IPS DF 6.9 (cell line): ENCODE measurements at regions not wholly inside any gene's neighbourhood (a gene's known extent, or its start where the extent isn't known, plus 50 kb on each side); places are given as distances from the start of the nearest gene placed in this dataset.
A peak's percentile ranks its signal among the peaks of the same experiment; 100 is the strongest.
"Not testable (repeated sequence)": the region's sequence is repeated elsewhere in the genome, so short reads cannot be mapped to it uniquely, and the experiment has no call there.

Source experiments
- DNase-seq: peaks from one replicate; pipeline ENCODE4 v3.0.0-alpha.2; 2013; ENCODE audit warnings: low read depth, low spot score
- H3K27ac ChIP-seq: one replicate; pipeline ENCODE4 v1.5.1; 2013; ENCODE audit warnings: low read length, control low read depth
- H3K27me3 ChIP-seq: 2 replicates; pipeline ENCODE4 v1.6.1; 2013; ENCODE audit warnings: mild to moderate bottlenecking, low read length; ENCODE audit not compliant: control insufficient read depth, insufficient read depth
- H3K36me3 ChIP-seq: 2 replicates; pipeline ENCODE4 v1.6.1; 2013; ENCODE audit warnings: low read length; ENCODE audit not compliant: control insufficient read depth, insufficient read depth
- H3K4me1 ChIP-seq: 2 replicates; pipeline ENCODE4 v1.6.1; 2013; ENCODE audit warnings: low read length; ENCODE audit not compliant: control insufficient read depth, insufficient read depth
- H3K4me3 ChIP-seq: 2 replicates; pipeline ENCODE4 v1.5.1; 2013; ENCODE audit warnings: mild to moderate bottlenecking, low read length
- H3K9me3 ChIP-seq: 2 replicates; pipeline ENCODE4 v1.6.1; 2013; ENCODE audit warnings: low read length, inconsistent platforms; ENCODE audit not compliant: control insufficient read depth, insufficient read depth
- WGBS: extraction: QIAGEN DNeasy Blood & Tissue Kit; methylation state at CpG from one replicate; pipeline ENCODE4 v1.1.7; 2013; ENCODE audit warnings: mixed read lengths, missing lambda C conversion rate; ENCODE audit not compliant: insufficient read length, insufficient coverage; 5-methylcytosine and 5-hydroxymethylcytosine counted together

GRCh38 chr17:15802917-15803316, 70.8 kb downstream of the TBC1D26 start:
- not testable (repeated sequence) for DNase-seq, H3K27me3 ChIP-seq, H3K9me3 ChIP-seq, H3K4me1 ChIP-seq, H3K4me3 ChIP-seq, H3K36me3 ChIP-seq, H3K27ac ChIP-seq
- WGBS, result no CpG with 5 or more reads among the region's 1 CpG

GRCh38 chr17:15806825-15807224, 74.7 kb downstream of the TBC1D26 start:
- not testable (repeated sequence) for DNase-seq, H3K9me3 ChIP-seq, H3K27ac ChIP-seq, H3K36me3 ChIP-seq, H3K4me1 ChIP-seq, H3K27me3 ChIP-seq, H3K4me3 ChIP-seq
- WGBS, result no CpG with 5 or more reads among the region's 4 CpGs

GRCh38 chr17:15813388-15813787, 81.3 kb downstream of the TBC1D26 start:
- H3K27ac ChIP-seq, H3K4me1 ChIP-seq, H3K4me3 ChIP-seq, H3K36me3 ChIP-seq, H3K27me3 ChIP-seq, DNase-seq, H3K9me3 ChIP-seq: not testable (repeated sequence)
- WGBS, result no CpG with 5 or more reads among the region's 7 CpGs

GRCh38 chr17:15814003-15814402, 81.9 kb downstream of the TBC1D26 start:
- not testable (repeated sequence) for H3K27ac ChIP-seq, H3K27me3 ChIP-seq, H3K9me3 ChIP-seq, H3K4me3 ChIP-seq, DNase-seq, H3K36me3 ChIP-seq, H3K4me1 ChIP-seq
- WGBS, result no CpG with 5 or more reads among the region's 3 CpGs

GRCh38 chr17:15817861-15818260, 85.8 kb downstream of the TBC1D26 start:
- not testable (repeated sequence) for DNase-seq, H3K4me3 ChIP-seq, H3K4me1 ChIP-seq, H3K27ac ChIP-seq, H3K27me3 ChIP-seq, H3K36me3 ChIP-seq, H3K9me3 ChIP-seq
- WGBS, result no CpG with 5 or more reads among the region's 20 CpGs

GRCh38 chr17:15822280-15822679, 90.2 kb downstream of the TBC1D26 start:
- not testable (repeated sequence) for H3K36me3 ChIP-seq, H3K9me3 ChIP-seq, H3K27me3 ChIP-seq, H3K4me1 ChIP-seq, DNase-seq, H3K27ac ChIP-seq, H3K4me3 ChIP-seq
- WGBS, result no CpG with 5 or more reads among the region's 5 CpGs

- WGBS, result no CpG with 5 or more reads among the region's 10 CpGs
- not testable (repeated sequence) for H3K4me3 ChIP-seq, H3K27ac ChIP-seq, H3K9me3 ChIP-seq, H3K4me1 ChIP-seq, H3K27me3 ChIP-seq, H3K36me3 ChIP-seq
- peak; percentile 18 for DNase-seq
Observed at GRCh38 chr17:15828727-15829314, 96.7 kb downstream of the TBC1D26 start.

- not testable (repeated sequence) for H3K9me3 ChIP-seq, H3K27ac ChIP-seq, H3K36me3 ChIP-seq, H3K4me3 ChIP-seq, H3K27me3 ChIP-seq, H3K4me1 ChIP-seq, DNase-seq
- no CpG with 5 or more reads among the region's 4 CpGs for WGBS
Observed at GRCh38 chr17:15830221-15830620, 98.1 kb downstream of the TBC1D26 start.

GRCh38 chr17:15831182-15831581, 99.1 kb downstream of the TBC1D26 start:
- not testable (repeated sequence) for H3K36me3 ChIP-seq, H3K27me3 ChIP-seq, DNase-seq, H3K4me1 ChIP-seq, H3K9me3 ChIP-seq, H3K4me3 ChIP-seq, H3K27ac ChIP-seq
- no CpG with 5 or more reads among the region's 6 CpGs for WGBS

GRCh38 chr17:15832921-15833480, 100.9 kb downstream of the TBC1D26 start:
- not testable (repeated sequence) for H3K36me3 ChIP-seq, H3K27ac ChIP-seq, H3K4me3 ChIP-seq, H3K27me3 ChIP-seq, H3K9me3 ChIP-seq, H3K4me1 ChIP-seq, DNase-seq
- WGBS, result no CpG with 5 or more reads among the region's 11 CpGs

GRCh38 chr17:15833890-15834289, 101.8 kb downstream of the TBC1D26 start:
- not testable (repeated sequence) for H3K27me3 ChIP-seq, DNase-seq, H3K4me3 ChIP-seq, H3K4me1 ChIP-seq, H3K36me3 ChIP-seq, H3K27ac ChIP-seq, H3K9me3 ChIP-seq
- WGBS, result no CpG with 5 or more reads among the region's 5 CpGs
